ENCODE measurements at regions not wholly inside any gene's neighbourhood (a gene's known extent, or its start where the extent isn't known, plus 50 kb on each side); places are given as distances from the start of the nearest gene placed in this dataset.

GRCh38 chr12:106001837-106002218 lies 136.9 kb downstream of the NUAK1 start:
- no peak for TF ChIP-seq CTCF (IDR thresholded peaks at IDR 0.05; ENCODE audit: insufficient read depth, low read length, poor library complexity, severe bottlenecking)
- Histone ChIP-seq H3K27me3 (ENCODE audit: control insufficient read depth, insufficient read depth, low read length) (no peaks in the 10 kb centered on the region), H3K36me3 (ENCODE audit: control insufficient read depth, insufficient read depth, low read length) (no peaks in the 10 kb centered on the region), H3K4me3 (ENCODE audit: low read depth, low read length) (no peak overlapping the region)
- no peak for DNase-seq (ENCODE audit: low read depth)

- Histone ChIP-seq H3K4me3 (ENCODE audit: low read depth, low read length) (no peak overlapping the region), H3K36me3 (ENCODE audit: control insufficient read depth, insufficient read depth, low read length) (no peaks in the 10 kb centered on the region), H3K27me3 (ENCODE audit: control insufficient read depth, insufficient read depth, low read length) (no peaks in the 10 kb centered on the region)
- no peak for DNase-seq (ENCODE audit: low read depth)
- TF ChIP-seq CTCF (IDR thresholded peaks at IDR 0.05; ENCODE audit: insufficient read depth, low read length, poor library complexity, severe bottlenecking): no peak
Measured at GRCh38 chr12:106003297-106003696, 135.5 kb downstream of the NUAK1 start.

GRCh38 chr12:106004289-106004688 lies 134.5 kb downstream of the NUAK1 start:
- TF ChIP-seq CTCF (IDR thresholded peaks at IDR 0.05; ENCODE audit: insufficient read depth, low read length, poor library complexity, severe bottlenecking): no peak
- no peak for DNase-seq (ENCODE audit: low read depth)
- no peak overlapping the region for H3K4me3 ChIP-seq (ENCODE audit: low read depth, low read length)
- no peaks in the 10 kb centered on the region for H3K36me3 ChIP-seq (ENCODE audit: control insufficient read depth, insufficient read depth, low read length)
- H3K27me3 ChIP-seq (ENCODE audit: control insufficient read depth, insufficient read depth, low read length): no peaks in the 10 kb centered on the region

- DNase-seq (ENCODE audit: low read depth): no peak
- Histone ChIP-seq H3K36me3 (ENCODE audit: control insufficient read depth, insufficient read depth, low read length) (no peaks in the 10 kb centered on the region), H3K27me3 (ENCODE audit: control insufficient read depth, insufficient read depth, low read length) (no peaks in the 10 kb centered on the region), H3K4me3 (ENCODE audit: low read depth, low read length) (no peak overlapping the region)
- TF ChIP-seq CTCF (IDR thresholded peaks at IDR 0.05; ENCODE audit: insufficient read depth, low read length, poor library complexity, severe bottlenecking): no peak
Measured at GRCh38 chr12:106006382-106006781, 132.4 kb downstream of the NUAK1 start.

- H3K27me3 ChIP-seq (ENCODE audit: control insufficient read depth, insufficient read depth, low read length): no peaks in the 10 kb centered on the region
- H3K4me3 ChIP-seq (ENCODE audit: low read depth, low read length): no peak overlapping the region
- TF ChIP-seq CTCF (IDR thresholded peaks at IDR 0.05; ENCODE audit: insufficient read depth, low read length, poor library complexity, severe bottlenecking): no peak
- DNase-seq (ENCODE audit: low read depth): no peak
- H3K36me3 ChIP-seq (ENCODE audit: control insufficient read depth, insufficient read depth, low read length): no peaks in the 10 kb centered on the region
Measured at GRCh38 chr12:106006940-106007339, 131.8 kb downstream of the NUAK1 start.

GRCh38 chr12:106010741-106011140 lies 128.0 kb downstream of the NUAK1 start:
- no peak for DNase-seq (ENCODE audit: low read depth)
- Histone ChIP-seq H3K36me3 (ENCODE audit: control insufficient read depth, insufficient read depth, low read length) (no peaks in the 10 kb centered on the region), H3K4me3 (ENCODE audit: low read depth, low read length) (no peak overlapping the region), H3K27me3 (ENCODE audit: control insufficient read depth, insufficient read depth, low read length) (no peaks in the 10 kb centered on the region)
- TF ChIP-seq CTCF (IDR thresholded peaks at IDR 0.05; ENCODE audit: insufficient read depth, low read length, poor library complexity, severe bottlenecking): no peak

All from kidney epithelial cell (primary cell).